K562 (cell line): ENCODE measurements at regions not wholly inside any gene's neighbourhood (a gene's known extent, or its start where the extent isn't known, plus 50 kb on each side); places are given as distances from the start of the nearest gene placed in this dataset.
A peak's percentile ranks its signal among the peaks of the same experiment; 100 is the strongest.

Experiments
- ATAC-seq: fragments of 200-7000 bp; cut with Tn5 transposase; 3 replicates; pipeline ENCODE4 v1.9.1; 2020; ENCODE audit warnings: moderate library complexity
- BruUV-seq: library from RNA; stranded (reverse); fragments of 400-500 nt; replicated peaks from 2 replicates; lab custom pipeline; 2021; lab: Mats Ljungman, UMichigan
- CTCF ChIA-PET: fragments of 300-600 bp; formaldehyde crosslinking; extraction: SDS; loops from one replicate; lab custom pipeline; 2021; ENCODE audit warnings: low intra/inter-chr PET ratio; lab: Yijun Ruan, JAX
- POLR2A ChIA-PET: fragments of 300-600, 350-650 bp; sonication (Branson Sonifier 250); formaldehyde crosslinking; extraction: SDS; loops from one replicate; lab custom pipeline; 2021; ENCODE audit warnings: antibody characterized with exemption, inconsistent platforms; lab: Yijun Ruan, JAX
- DNase-seq, 4 experiments: peaks; one replicate each; pipeline versions ENCODE4 v3.0.0 to v3.0.0-alpha.2; 2011 to 2018; ENCODE audit warnings: low spot score in 3 of 4, mixed read lengths in 3 of 4; ENCODE audit errors: extremely low read depth in 1 of 4
- FAIRE-seq: peaks from 2 replicates; lab custom pipeline; 2011; peaks lifted over from hg19 to GRCh38; lab: Jason Lieb, UNC
- H2AFZ ChIP-seq: 2 replicates; pipeline ENCODE4 v1.6.0; 2011; ENCODE audit warnings: low read depth, low read length, control low read depth, inconsistent platforms
- H3K27ac ChIP-seq: fragments of 200-600 bp; 3 replicates; pipeline ENCODE4 v1.8.0; 2011; ENCODE audit warnings: low read depth, mild to moderate bottlenecking, control low read depth, inconsistent platforms, low read length, moderate library complexity, mixed read lengths; ENCODE audit errors: extremely low read depth
- H3K27me3 ChIP-seq, 2 experiments: fragments of 300-600 bp in 1 of 2; 2 replicates in 1 of 2; 3 replicates in 1 of 2; pipeline versions ENCODE4 v1.6.0 to v1.8.0; 2011; ENCODE audit warnings: inconsistent platforms in 2 of 2, low read length in 2 of 2, mild to moderate bottlenecking in 1 of 2, mixed read lengths in 1 of 2, moderate library complexity in 1 of 2; ENCODE audit not compliant: control insufficient read depth in 2 of 2, insufficient read depth in 2 of 2
- H3K36me3 ChIP-seq: fragments of 300-600 bp; 3 replicates; pipeline ENCODE4 v1.8.0; 2011; ENCODE audit warnings: mild to moderate bottlenecking, low read length, inconsistent platforms; ENCODE audit not compliant: control insufficient read depth, insufficient read depth
- H3K4me1 ChIP-seq, 2 experiments: fragments of 200-600 bp in 1 of 2; replicated peaks in 1 of 2; 2 replicates in 1 of 2; 3 replicates in 1 of 2; pipeline versions ENCODE4 v1.5.1 to v1.8.0; 2011; ENCODE audit warnings: inconsistent platforms in 2 of 2, low read length in 2 of 2, mild to moderate bottlenecking in 1 of 2, mixed read lengths in 1 of 2, moderate library complexity in 1 of 2; ENCODE audit not compliant: control insufficient read depth in 2 of 2, insufficient read depth in 2 of 2
- H3K4me2 ChIP-seq: 2 replicates; pipeline ENCODE4 v1.6.1; 2011; ENCODE audit warnings: low read length, control low read depth, inconsistent platforms, mixed read lengths; ENCODE audit not compliant: insufficient read depth
- H3K4me3 ChIP-seq: fragments of 200-600 bp; sonication (generic), shearing (Covaris generic); 2 replicates; pipeline ENCODE4 v1.5.1; 2016; ENCODE audit warnings: control low read depth, inconsistent platforms
- H3K79me2 ChIP-seq: fragments of 200-600 bp; 3 replicates; pipeline ENCODE4 v1.8.0; 2011; ENCODE audit warnings: low read length, inconsistent platforms; ENCODE audit not compliant: control insufficient read depth, insufficient read depth
- H3K9ac ChIP-seq, 2 experiments: 2 replicates each; pipeline versions ENCODE4 v1.6.0 to v1.6.1; 2011; ENCODE audit warnings: low read depth in 2 of 2, low read length in 2 of 2, control low read depth in 1 of 2, inconsistent platforms in 1 of 2, mild to moderate bottlenecking in 1 of 2, mixed read lengths in 1 of 2; ENCODE audit not compliant: insufficient read depth in 1 of 2
- H3K9me1 ChIP-seq: one replicate; pipeline ENCODE4 v1.6.0; 2011; ENCODE audit warnings: inconsistent platforms, mild to moderate bottlenecking, low read length, moderate library complexity; ENCODE audit not compliant: control insufficient read depth, insufficient read depth
- H3K9me3 ChIP-seq: replicated peaks from 2 replicates; pipeline ENCODE4 v1.5.1; 2011; ENCODE audit warnings: low read depth, low read length, inconsistent platforms; ENCODE audit not compliant: control insufficient read depth, insufficient read depth
- H4K20me1 ChIP-seq: replicated peaks from 2 replicates; pipeline ENCODE4 v1.6.1; 2011; ENCODE audit warnings: low read length, inconsistent platforms, mixed read lengths; ENCODE audit not compliant: control insufficient read depth, insufficient read depth
- ARNT ChIP-seq, 2 experiments: fragments of 450-650 bp; IDR thresholded peaks; 2 replicates each; pipeline ENCODE4 v1.6.1; 2016; ENCODE audit warnings: mild to moderate bottlenecking in 1 of 2
- BDP1 ChIP-seq: IDR thresholded peaks from 3 replicates; pipeline ENCODE4 v1.6.1; 2011; ENCODE audit not compliant: insufficient read length, insufficient read depth
- BRD4 ChIP-seq: fragments of 200-600 bp; sonication (generic); IDR thresholded peaks from 2 replicates; pipeline ENCODE4 v1.6.1; 2017; ENCODE audit warnings: inconsistent platforms
- ETV6 ChIP-seq, 3 experiments: fragments of 150-350 bp in 1 of 3; sonication (generic) in 1 of 3; formaldehyde crosslinking in 1 of 3; IDR thresholded peaks; 2 replicates each; pipeline versions ENCODE4 v1.6.1 to v1.8.0; 2014 to 2022; ENCODE audit warnings: borderline replicate concordance in 2 of 3, low read depth in 2 of 3, antibody characterized with exemption in 1 of 3, low read length in 1 of 3, mild to moderate bottlenecking in 1 of 3, missing genetic modification reagents in 1 of 3
- FOXJ2 ChIP-seq: fragments of 200-800 bp; sonication (Bioruptor generic); IDR thresholded peaks from 2 replicates; pipeline ENCODE4 v1.6.1; 2016; ENCODE audit warnings: missing genetic modification characterization, missing compliant biosample characterization
- NR2C2 ChIP-seq, 2 experiments: fragments of 200-800 bp in 1 of 2; sonication (Bioruptor generic) in 1 of 2; sonication (generic) in 1 of 2; formaldehyde crosslinking in 1 of 2; IDR thresholded peaks; 2 replicates each; pipeline versions ENCODE4 v1.6.1 to v1.8.0; 2016 to 2022; ENCODE audit warnings: mild to moderate bottlenecking in 1 of 2, missing compliant biosample characterization in 1 of 2, missing genetic modification characterization in 1 of 2, missing genetic modification reagents in 1 of 2
- RFX1 ChIP-seq: fragments of 450-650 bp; IDR thresholded peaks from 2 replicates; pipeline ENCODE4 v1.6.1; 2016; ENCODE audit warnings: mild to moderate bottlenecking, moderate library complexity
- SAP30 ChIP-seq: fragments of 200-600 bp; sonication (generic); IDR thresholded peaks from 2 replicates; pipeline ENCODE4 v1.6.1; 2012; ENCODE audit warnings: borderline replicate concordance, low read depth, mild to moderate bottlenecking, moderate library complexity, low read length, control low read depth, inconsistent platforms; ENCODE audit not compliant: insufficient read depth, poor library complexity, severe bottlenecking
- SMARCA4 ChIP-seq: fragments of 450-650 bp; IDR thresholded peaks from 2 replicates; pipeline ENCODE4 v1.6.1; 2016
- ZNF124 ChIP-seq: sonication (generic); formaldehyde crosslinking; IDR thresholded peaks from 2 replicates; pipeline ENCODE4 v1.8.1; 2022; ENCODE audit warnings: missing genetic modification reagents
- ZNF280A ChIP-seq: fragments of 450-650 bp; IDR thresholded peaks from 2 replicates; pipeline ENCODE4 v1.6.1; 2018; ENCODE audit warnings: mild to moderate bottlenecking, low read depth; ENCODE audit not compliant: partially characterized antibody
- ZNF511 ChIP-seq: sonication (generic); formaldehyde crosslinking; IDR thresholded peaks from 2 replicates; pipeline ENCODE4 v1.8.0; 2022; ENCODE audit warnings: mild to moderate bottlenecking, missing genetic modification reagents
- WGBS: fragments of 100-300 bp; shearing (Covaris generic); methylation state at CpG from one replicate; pipeline ENCODE4 v1.1.6; 2016; ENCODE audit warnings: low coverage, mixed read lengths; ENCODE audit not compliant: insufficient coverage; ENCODE audit errors: missing lambda C conversion rate; 5-methylcytosine and 5-hydroxymethylcytosine counted together
- in situ Hi-C: fragments of 300-500 bp; cut with MboI; formaldehyde crosslinking; loops from 4 replicates; pipeline ENCODE4 v1.15.0; 2018; ENCODE audit warnings: inconsistent platforms, mixed read lengths
- intact Hi-C: fragments of 100-400 bp; cut with micrococcal nuclease; formaldehyde crosslinking; loops from 2 replicates; pipeline ENCODE4 v1.14.2; 2022
- TF ChIP-seq, protein P1 (sequence below): sonication (generic); formaldehyde crosslinking; IDR thresholded peaks from 2 replicates; pipeline ENCODE4 v1.8.0; 2022; ENCODE audit warnings: mild to moderate bottlenecking, missing genetic modification reagents

GRCh38 chr12:105880824-105881388 is 257.8 kb downstream of the NUAK1 start (continued):
- TF ChIP-seq ZNF280A (no peak), ZNF511 (CRISPR knock-in tag) (no peak), FOXJ2 (no peak), ZNF124 (CRISPR knock-in tag) (no peak), SMARCA4 (peak; percentile 50; the same call in 1 of the 2 replicates)
- TF ChIP-seq, protein P1, sequence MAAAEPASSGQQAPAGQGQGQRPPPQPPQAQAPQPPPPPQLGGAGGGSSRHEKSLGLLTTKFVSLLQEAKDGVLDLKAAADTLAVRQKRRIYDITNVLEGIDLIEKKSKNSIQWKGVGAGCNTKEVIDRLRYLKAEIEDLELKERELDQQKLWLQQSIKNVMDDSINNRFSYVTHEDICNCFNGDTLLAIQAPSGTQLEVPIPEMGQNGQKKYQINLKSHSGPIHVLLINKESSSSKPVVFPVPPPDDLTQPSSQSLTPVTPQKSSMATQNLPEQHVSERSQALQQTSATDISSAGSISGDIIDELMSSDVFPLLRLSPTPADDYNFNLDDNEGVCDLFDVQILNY (CRISPR knock-in tag), result no peak

GRCh38 chr12:105882404-105882803 is 256.4 kb downstream of the NUAK1 start:
- no peak for FAIRE-seq
- POLR2A ChIA-PET, result no interaction called here
- Histone ChIP-seq H3K27ac (no peak overlapping the region), H3K4me1 (peaks cover 0 to 17% of the 10 kb centered on the region in 2 experiments; a peak in 3 of 5 replicates), H2AFZ (no peak overlapping the region), H3K9me3 (no peaks in the 10 kb centered on the region), H3K36me3 (no peaks in the 10 kb centered on the region), H3K27me3 (no peaks in the 10 kb centered on the region), H3K79me2 (no peaks in the 10 kb centered on the region), H3K4me2 (no peak overlapping the region), H3K4me3 (no peak overlapping the region), H3K9ac (no peak overlapping the region), H3K9me1 (no peaks in the 10 kb centered on the region), H4K20me1 (no peaks in the 10 kb centered on the region)
- intact Hi-C loops (no loop called here), in situ Hi-C loops (no loop called here)
- DNase-seq, result no peak
- 20% methylated on average over 1 of the region's 1 CpG for WGBS
- BruUV-seq, result no TSS peak
- TF ChIP-seq RFX1 (peak; percentile 48), BRD4 (no peak), BDP1 (no peak), NR2C2 (CRISPR knock-in tag; IDR thresholded peaks at IDR 0.05) (no peak), NR2C2 (tag; IDR thresholded peaks at IDR 0.05) (no peak), ARNT (IDR thresholded peaks at IDR 0.05) (no peak), SAP30 (no peak), ETV6 (IDR thresholded peaks at IDR 0.05; ENCODE audit: borderline replicate concordance in 1 of 2, low read depth in 2 of 2, low read length in 1 of 2) (no peak), ETV6 (CRISPR knock-in tag; IDR thresholded peaks at IDR 0.05; ENCODE audit: borderline replicate concordance) (no peak)
- no peak for ATAC-seq
- CTCF ChIA-PET, result no interaction called here
